HG03442 (cell line): ENCODE measurements at regions not wholly inside any gene's neighbourhood (a gene's known extent, or its start where the extent isn't known, plus 50 kb on each side); places are given as distances from the start of the nearest gene placed in this dataset.
"Not testable (repeated sequence)": the region's sequence is repeated elsewhere in the genome, so short reads cannot be mapped to it uniquely, and the experiment has no call there.

Experiments used
- ATAC-seq: cut with Tn5 transposase; IDR thresholded peaks from one replicate; pipeline ENCODE4 v1.9.1; 2021; ENCODE audit warnings: mild to moderate bottlenecking, moderate library complexity; ENCODE audit not compliant: unreplicated experiment

GRCh38 chr1:148279002-148279542 lies 127.0 kb upstream of the NBPF11 start:
- ATAC-seq = not testable (repeated sequence)

- ATAC-seq = not testable (repeated sequence)
Measured at GRCh38 chr1:148277865-148278279, 125.8 kb upstream of the NBPF11 start.

GRCh38 chr1:148267066-148267465 lies 115.0 kb upstream of the NBPF11 start:
- ATAC-seq = not testable (repeated sequence)

- ATAC-seq = no peak
Measured at GRCh38 chr1:148264374-148265276, 112.5 kb upstream of the NBPF11 start.

- ATAC-seq = no peak
Measured at GRCh38 chr1:148263906-148264255, 111.8 kb upstream of the NBPF11 start.

- peak; percentile 65 for ATAC-seq
Measured at GRCh38 chr1:148263128-148263905, 111.2 kb upstream of the NBPF11 start.

- not testable (repeated sequence) for ATAC-seq
Measured at GRCh38 chr1:148261684-148262083, 109.6 kb upstream of the NBPF11 start.

GRCh38 chr1:148257886-148258285 lies 105.8 kb upstream of the NBPF11 start:
- not testable (repeated sequence) for ATAC-seq

GRCh38 chr1:148254611-148255429 lies 102.7 kb upstream of the NBPF11 start:
- not testable (repeated sequence) for ATAC-seq

GRCh38 chr1:148253808-148254207 lies 101.7 kb upstream of the NBPF11 start:
- ATAC-seq = not testable (repeated sequence)

- not testable (repeated sequence) for ATAC-seq
Measured at GRCh38 chr1:148248798-148249197, 96.7 kb upstream of the NBPF11 start.

GRCh38 chr1:148246258-148246861 lies 94.3 kb upstream of the NBPF11 start:
- ATAC-seq = not testable (repeated sequence)

- ATAC-seq = not testable (repeated sequence)
Measured at GRCh38 chr1:148245843-148246242, 93.8 kb upstream of the NBPF11 start.

- ATAC-seq = not testable (repeated sequence)
Measured at GRCh38 chr1:148245443-148245842, 93.4 kb upstream of the NBPF11 start.

- ATAC-seq = not testable (repeated sequence)
Measured at GRCh38 chr1:148233250-148233649, 81.2 kb upstream of the NBPF11 start.

- ATAC-seq = not testable (repeated sequence)
Measured at GRCh38 chr1:148228846-148229245, 76.8 kb upstream of the NBPF11 start.

GRCh38 chr1:148222399-148223159 lies 70.5 kb upstream of the NBPF11 start:
- ATAC-seq = not testable (repeated sequence)

- ATAC-seq = not testable (repeated sequence)
Measured at GRCh38 chr1:148221593-148221992, 69.5 kb upstream of the NBPF11 start.

- ATAC-seq = not testable (repeated sequence)
Measured at GRCh38 chr1:148219229-148219628, 67.1 kb upstream of the NBPF11 start.
